ENCODE measurements at regions not wholly inside any gene's neighbourhood (a gene's known extent, or its start where the extent isn't known, plus 50 kb on each side); places are given as distances from the start of the nearest gene placed in this dataset.

- TF ChIP-seq, protein P1, sequence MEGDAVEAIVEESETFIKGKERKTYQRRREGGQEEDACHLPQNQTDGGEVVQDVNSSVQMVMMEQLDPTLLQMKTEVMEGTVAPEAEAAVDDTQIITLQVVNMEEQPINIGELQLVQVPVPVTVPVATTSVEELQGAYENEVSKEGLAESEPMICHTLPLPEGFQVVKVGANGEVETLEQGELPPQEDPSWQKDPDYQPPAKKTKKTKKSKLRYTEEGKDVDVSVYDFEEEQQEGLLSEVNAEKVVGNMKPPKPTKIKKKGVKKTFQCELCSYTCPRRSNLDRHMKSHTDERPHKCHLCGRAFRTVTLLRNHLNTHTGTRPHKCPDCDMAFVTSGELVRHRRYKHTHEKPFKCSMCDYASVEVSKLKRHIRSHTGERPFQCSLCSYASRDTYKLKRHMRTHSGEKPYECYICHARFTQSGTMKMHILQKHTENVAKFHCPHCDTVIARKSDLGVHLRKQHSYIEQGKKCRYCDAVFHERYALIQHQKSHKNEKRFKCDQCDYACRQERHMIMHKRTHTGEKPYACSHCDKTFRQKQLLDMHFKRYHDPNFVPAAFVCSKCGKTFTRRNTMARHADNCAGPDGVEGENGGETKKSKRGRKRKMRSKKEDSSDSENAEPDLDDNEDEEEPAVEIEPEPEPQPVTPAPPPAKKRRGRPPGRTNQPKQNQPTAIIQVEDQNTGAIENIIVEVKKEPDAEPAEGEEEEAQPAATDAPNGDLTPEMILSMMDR (IDR thresholded peaks at IDR 0.05), result no peak
- no peak for TF ChIP-seq POLR2A (IDR thresholded peaks at IDR 0.05)
These were observed 271.5 kb downstream of the SATB1 start for GRCh38 chr3:18153571-18154173.

Data from ovary (tissue), 3 donors.